ENCODE measurements at regions not wholly inside any gene's neighbourhood (a gene's known extent, or its start where the extent isn't known, plus 50 kb on each side); places are given as distances from the start of the nearest gene placed in this dataset.
A peak's percentile ranks its signal among the peaks of the same experiment; 100 is the strongest.

GRCh38 chr16:66289986-66290385 lies 76.5 kb upstream of the CDH5 start:
- DNase-seq (ENCODE audit: low read depth in 4 of 4, low spot score in 1 of 4), result no peak

GRCh38 chr16:66289051-66289680 lies 77.3 kb upstream of the CDH5 start:
- no peak for DNase-seq (ENCODE audit: low read depth in 4 of 4, low spot score in 1 of 4)

GRCh38 chr16:66287926-66288325 lies 78.6 kb upstream of the CDH5 start:
- DNase-seq (ENCODE audit: low read depth in 4 of 4, low spot score in 1 of 4), result no peak

GRCh38 chr16:66287416-66287815 lies 79.1 kb upstream of the CDH5 start:
- DNase-seq (ENCODE audit: low read depth in 4 of 4, low spot score in 1 of 4), result no peak

- no peak for DNase-seq (ENCODE audit: low read depth in 4 of 4, low spot score in 1 of 4)
Observed at GRCh38 chr16:66286527-66286926, 80.0 kb upstream of the CDH5 start.

- DNase-seq (ENCODE audit: low read depth in 4 of 4, low spot score in 1 of 4), result no peak
Observed at GRCh38 chr16:66278604-66279262, 87.8 kb upstream of the CDH5 start.

GRCh38 chr16:66278111-66278531 lies 88.4 kb upstream of the CDH5 start:
- no peak for DNase-seq (ENCODE audit: low read depth in 4 of 4, low spot score in 1 of 4)

- DNase-seq (ENCODE audit: low read depth in 4 of 4, low spot score in 1 of 4), result no peak
Observed at GRCh38 chr16:66277311-66278070, 89.0 kb upstream of the CDH5 start.

- no peak for DNase-seq (ENCODE audit: low read depth in 4 of 4, low spot score in 1 of 4)
Observed at GRCh38 chr16:66275775-66276428, 90.6 kb upstream of the CDH5 start.

GRCh38 chr16:66274335-66275110 lies 92.0 kb upstream of the CDH5 start:
- no peak for DNase-seq (ENCODE audit: low read depth in 4 of 4, low spot score in 1 of 4)

GRCh38 chr16:66273644-66274334 lies 92.7 kb upstream of the CDH5 start:
- DNase-seq (ENCODE audit: low read depth in 4 of 4, low spot score in 1 of 4), result no peak

GRCh38 chr16:66273053-66273452 lies 93.4 kb upstream of the CDH5 start:
- no peak for DNase-seq (ENCODE audit: low read depth in 4 of 4, low spot score in 1 of 4)

- no peak for DNase-seq (ENCODE audit: low read depth in 4 of 4, low spot score in 1 of 4)
Observed at GRCh38 chr16:66272461-66272860, 94.0 kb upstream of the CDH5 start.

- no peak for DNase-seq (ENCODE audit: low read depth in 4 of 4, low spot score in 1 of 4)
Observed at GRCh38 chr16:66271074-66272060, 95.1 kb upstream of the CDH5 start.

- peak; percentile 12 to 51 (median 46) for DNase-seq (ENCODE audit: low read depth in 4 of 4, low spot score in 1 of 4)
Observed at GRCh38 chr16:66270333-66270927, 96.1 kb upstream of the CDH5 start.

GRCh38 chr16:66269617-66270332 lies 96.7 kb upstream of the CDH5 start:
- no peak for DNase-seq (ENCODE audit: low read depth in 4 of 4, low spot score in 1 of 4)

GRCh38 chr16:66267292-66268014 lies 99.0 kb upstream of the CDH5 start:
- DNase-seq (ENCODE audit: low read depth in 4 of 4, low spot score in 1 of 4), result no peak
